ENCODE measurements at regions not wholly inside any gene's neighbourhood (a gene's known extent, or its start where the extent isn't known, plus 50 kb on each side); places are given as distances from the start of the nearest gene placed in this dataset.

GRCh38 chr5:120991569-120991968 lies 527.5 kb downstream of the PRR16 start:
- no peaks in the 10 kb centered on the region for H3K27me3 ChIP-seq (ENCODE audit: insufficient read depth, low read length)
- no peaks in the 10 kb centered on the region for H3K36me3 ChIP-seq (ENCODE audit: control insufficient read depth in 1 of 2, insufficient read depth in 2 of 2, low read length in 2 of 2)
- H3K4me3 ChIP-seq (replicated peaks in 1 of 2; ENCODE audit: low read depth in 1 of 2, low read length in 2 of 2): no peak overlapping the region
- H3K4me2 ChIP-seq (ENCODE audit: low read length): no peak overlapping the region
- ChIA-PET POLR2A (no interaction called here), RAD21 (ENCODE audit: low non-redundant PET in 1 of 2, low total read pairs in 2 of 2, uncharacterized antibody in 2 of 2, unreplicated experiment in 2 of 2) (no interaction called here), CTCF (no interaction called here)
- ATAC-seq (no peak), DNase-seq (ENCODE audit: low read depth, low spot score) (no peak)
- no peaks in the 10 kb centered on the region for H3K9me3 ChIP-seq (ENCODE audit: control insufficient read depth in 1 of 2, insufficient read depth in 1 of 2, low read depth in 1 of 2, low read length in 2 of 2)
- H2AFZ ChIP-seq (ENCODE audit: low read depth, low read length, poor library complexity, severe bottlenecking): peak overlapping the region; percentile 0
- TF ChIP-seq ELF1 (IDR thresholded peaks at IDR 0.05; ENCODE audit: borderline replicate concordance, low read depth): no peak
- TF ChIP-seq SP1 (IDR thresholded peaks at IDR 0.05; ENCODE audit: low read depth): no peak
- TF ChIP-seq SRF (IDR thresholded peaks at IDR 0.05; ENCODE audit: low read depth): no peak
- TF ChIP-seq POLR2AphosphoS5 (IDR thresholded peaks at IDR 0.05; ENCODE audit: low read depth, low read length): no peak
- no peak for TF ChIP-seq JUND (IDR thresholded peaks at IDR 0.05)
- TF ChIP-seq REST (IDR thresholded peaks at IDR 0.05; ENCODE audit: low read depth): no peak
- TF ChIP-seq, protein P1, sequence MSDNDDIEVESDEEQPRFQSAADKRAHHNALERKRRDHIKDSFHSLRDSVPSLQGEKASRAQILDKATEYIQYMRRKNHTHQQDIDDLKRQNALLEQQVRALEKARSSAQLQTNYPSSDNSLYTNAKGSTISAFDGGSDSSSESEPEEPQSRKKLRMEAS (IDR thresholded peaks at IDR 0.05): no peak
- TF ChIP-seq ATF3 (IDR thresholded peaks at IDR 0.05): no peak
- TF ChIP-seq YY1 (IDR thresholded peaks at IDR 0.05; ENCODE audit: extremely low read depth, insufficient replicate concordance, low read depth, low read length): no peak
- TF ChIP-seq, protein P2, sequence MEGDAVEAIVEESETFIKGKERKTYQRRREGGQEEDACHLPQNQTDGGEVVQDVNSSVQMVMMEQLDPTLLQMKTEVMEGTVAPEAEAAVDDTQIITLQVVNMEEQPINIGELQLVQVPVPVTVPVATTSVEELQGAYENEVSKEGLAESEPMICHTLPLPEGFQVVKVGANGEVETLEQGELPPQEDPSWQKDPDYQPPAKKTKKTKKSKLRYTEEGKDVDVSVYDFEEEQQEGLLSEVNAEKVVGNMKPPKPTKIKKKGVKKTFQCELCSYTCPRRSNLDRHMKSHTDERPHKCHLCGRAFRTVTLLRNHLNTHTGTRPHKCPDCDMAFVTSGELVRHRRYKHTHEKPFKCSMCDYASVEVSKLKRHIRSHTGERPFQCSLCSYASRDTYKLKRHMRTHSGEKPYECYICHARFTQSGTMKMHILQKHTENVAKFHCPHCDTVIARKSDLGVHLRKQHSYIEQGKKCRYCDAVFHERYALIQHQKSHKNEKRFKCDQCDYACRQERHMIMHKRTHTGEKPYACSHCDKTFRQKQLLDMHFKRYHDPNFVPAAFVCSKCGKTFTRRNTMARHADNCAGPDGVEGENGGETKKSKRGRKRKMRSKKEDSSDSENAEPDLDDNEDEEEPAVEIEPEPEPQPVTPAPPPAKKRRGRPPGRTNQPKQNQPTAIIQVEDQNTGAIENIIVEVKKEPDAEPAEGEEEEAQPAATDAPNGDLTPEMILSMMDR (IDR thresholded peaks at IDR 0.05 in 2 of 3, conservative IDR thresholded peaks at IDR 0.05 in 1 of 3; ENCODE audit: borderline replicate concordance in 1 of 3, insufficient read depth in 1 of 3, low read depth in 2 of 3, low read length in 2 of 3): no peak
- TF ChIP-seq EGR1 (IDR thresholded peaks at IDR 0.05; ENCODE audit: low read depth): no peak
- no peak for TF ChIP-seq ZFX (IDR thresholded peaks at IDR 0.05)
- TF ChIP-seq EZH2 (IDR thresholded peaks at IDR 0.05): no peak
- no peak for TF ChIP-seq FOSL1 (IDR thresholded peaks at IDR 0.05; ENCODE audit: low read depth)
- no peak for TF ChIP-seq TCF7L2 (IDR thresholded peaks at IDR 0.05; ENCODE audit: borderline replicate concordance, extremely low read depth, insufficient read depth, insufficient read length)
- TF ChIP-seq, protein P3, sequence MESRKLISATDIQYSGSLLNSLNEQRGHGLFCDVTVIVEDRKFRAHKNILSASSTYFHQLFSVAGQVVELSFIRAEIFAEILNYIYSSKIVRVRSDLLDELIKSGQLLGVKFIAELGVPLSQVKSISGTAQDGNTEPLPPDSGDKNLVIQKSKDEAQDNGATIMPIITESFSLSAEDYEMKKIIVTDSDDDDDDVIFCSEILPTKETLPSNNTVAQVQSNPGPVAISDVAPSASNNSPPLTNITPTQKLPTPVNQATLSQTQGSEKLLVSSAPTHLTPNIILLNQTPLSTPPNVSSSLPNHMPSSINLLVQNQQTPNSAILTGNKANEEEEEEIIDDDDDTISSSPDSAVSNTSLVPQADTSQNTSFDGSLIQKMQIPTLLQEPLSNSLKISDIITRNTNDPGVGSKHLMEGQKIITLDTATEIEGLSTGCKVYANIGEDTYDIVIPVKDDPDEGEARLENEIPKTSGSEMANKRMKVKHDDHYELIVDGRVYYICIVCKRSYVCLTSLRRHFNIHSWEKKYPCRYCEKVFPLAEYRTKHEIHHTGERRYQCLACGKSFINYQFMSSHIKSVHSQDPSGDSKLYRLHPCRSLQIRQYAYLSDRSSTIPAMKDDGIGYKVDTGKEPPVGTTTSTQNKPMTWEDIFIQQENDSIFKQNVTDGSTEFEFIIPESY (IDR thresholded peaks at IDR 0.05; ENCODE audit: extremely low read depth, insufficient replicate concordance, low read length): no peak
- TF ChIP-seq EZH2phosphoT487 (IDR thresholded peaks at IDR 0.05; ENCODE audit: borderline replicate concordance): no peak
- no peak for TF ChIP-seq SIN3A (IDR thresholded peaks at IDR 0.05; ENCODE audit: low read depth)
- no peak for TF ChIP-seq CEBPB (IDR thresholded peaks at IDR 0.05; ENCODE audit: low read depth)
- no peak overlapping the region for H3K27ac ChIP-seq (ENCODE audit: low read depth, low read length)
- H4K20me1 ChIP-seq (ENCODE audit: insufficient read depth): no peaks in the 10 kb centered on the region
- intact Hi-C loops (cut with micrococcal nuclease): no loop called here
- no peaks in the 10 kb centered on the region for H3K79me2 ChIP-seq (ENCODE audit: insufficient read depth, low read length)
- BruUV-seq (replicated peaks): no TSS peak
- H3K9ac ChIP-seq (ENCODE audit: low read length): no peak overlapping the region
- no peaks in the 10 kb centered on the region for H3K4me1 ChIP-seq (ENCODE audit: control insufficient read depth in 1 of 2, insufficient read depth in 2 of 2, low read length in 2 of 2)
- H3K9me2 ChIP-seq (ENCODE audit: insufficient read depth): no peaks in the 10 kb centered on the region

All from HCT116 (cell line).